ENCODE measurements at regions not wholly inside any gene's neighbourhood (a gene's known extent, or its start where the extent isn't known, plus 50 kb on each side); places are given as distances from the start of the nearest gene placed in this dataset.

GRCh38 chr1:221363039-221363438, 378.9 kb downstream of the DUSP10 start:
- no peak for DNase-seq (ENCODE audit: low read depth, low spot score)

GRCh38 chr1:221366495-221367110, 375.3 kb downstream of the DUSP10 start:
- DNase-seq (ENCODE audit: low read depth, low spot score), result no peak

- DNase-seq (ENCODE audit: low read depth, low spot score), result no peak
Observed at GRCh38 chr1:221371705-221372104, 370.2 kb downstream of the DUSP10 start.

GRCh38 chr1:221373795-221374194, 368.1 kb downstream of the DUSP10 start:
- DNase-seq (ENCODE audit: low read depth, low spot score), result no peak

- DNase-seq (ENCODE audit: low read depth, low spot score), result no peak
Observed at GRCh38 chr1:221376286-221376685, 365.6 kb downstream of the DUSP10 start.

- no peak for DNase-seq (ENCODE audit: low read depth, low spot score)
Observed at GRCh38 chr1:221381910-221382623, 359.8 kb downstream of the DUSP10 start.

GRCh38 chr1:221392453-221392852, 349.4 kb downstream of the DUSP10 start:
- DNase-seq (ENCODE audit: low read depth, low spot score), result no peak

GRCh38 chr1:221394011-221394544, 347.8 kb downstream of the DUSP10 start:
- DNase-seq (ENCODE audit: low read depth, low spot score), result no peak

- DNase-seq (ENCODE audit: low read depth, low spot score), result no peak
Observed at GRCh38 chr1:221396526-221396925, 345.4 kb downstream of the DUSP10 start.

GRCh38 chr1:221397141-221397540, 344.7 kb downstream of the DUSP10 start:
- no peak for DNase-seq (ENCODE audit: low read depth, low spot score)

- no peak for DNase-seq (ENCODE audit: low read depth, low spot score)
Observed at GRCh38 chr1:221397606-221398005, 344.3 kb downstream of the DUSP10 start.

GRCh38 chr1:221405146-221405545, 336.7 kb downstream of the DUSP10 start:
- DNase-seq (ENCODE audit: low read depth, low spot score), result no peak

- DNase-seq (ENCODE audit: low read depth, low spot score), result peak; percentile 2
Observed at GRCh38 chr1:221408117-221408803, 333.6 kb downstream of the DUSP10 start.

- DNase-seq (ENCODE audit: low read depth, low spot score), result no peak
Observed at GRCh38 chr1:221411283-221411682, 330.6 kb downstream of the DUSP10 start.

- no peak for DNase-seq (ENCODE audit: low read depth, low spot score)
Observed at GRCh38 chr1:221414772-221415539, 326.9 kb downstream of the DUSP10 start.

- DNase-seq (ENCODE audit: low read depth, low spot score), result no peak
Observed at GRCh38 chr1:221415651-221416050, 326.2 kb downstream of the DUSP10 start.

- no peak for DNase-seq (ENCODE audit: low read depth, low spot score)
Observed at GRCh38 chr1:221416142-221416541, 325.7 kb downstream of the DUSP10 start.

GRCh38 chr1:221416723-221417122, 325.2 kb downstream of the DUSP10 start:
- DNase-seq (ENCODE audit: low read depth, low spot score), result no peak

- DNase-seq (ENCODE audit: low read depth, low spot score), result no peak
Observed at GRCh38 chr1:221418346-221418745, 323.5 kb downstream of the DUSP10 start.

- DNase-seq (ENCODE audit: low read depth, low spot score), result no peak
Observed at GRCh38 chr1:221419513-221420095, 322.3 kb downstream of the DUSP10 start.

- DNase-seq (ENCODE audit: low read depth, low spot score), result no peak
Observed at GRCh38 chr1:221429264-221429663, 312.6 kb downstream of the DUSP10 start.

Data from iPS DF 19.7 (cell line).